Central memory CD8-positive, alpha-beta T cell (primary cell): ENCODE measurements at regions not wholly inside any gene's neighbourhood (a gene's known extent, or its start where the extent isn't known, plus 50 kb on each side); places are given as distances from the start of the nearest gene placed in this dataset.

Source experiments
- ATAC-seq: fragments of 150-1000 bp; cut with Tn5 transposase; replicated peaks from 2 replicates; pipeline ENCODE4 v1.10.0; 2022; ENCODE audit warnings: mild to moderate bottlenecking, moderate FRiP score, moderate number of reproducible peaks; ENCODE audit not compliant: poor library complexity, severe bottlenecking; ENCODE audit errors: extremely low read depth
- DNase-seq, 2 donors: peaks; one replicate each; pipeline ENCODE4 v3.0.0; 2021; ENCODE audit warnings: low spot score in 2 of 2
- H3K27ac Mint-ChIP-seq: one replicate; pipeline ENCODE4 v1.8.0; 2022; ENCODE audit warnings: low read depth, mild to moderate bottlenecking, moderate library complexity, mixed read lengths
- H3K27me3 Mint-ChIP-seq: one replicate; pipeline ENCODE4 v1.8.0; 2022; ENCODE audit warnings: mixed read lengths
- H3K36me3 Mint-ChIP-seq: one replicate; pipeline ENCODE4 v1.8.0; 2022; ENCODE audit warnings: mild to moderate bottlenecking, moderate library complexity, mixed read lengths; ENCODE audit not compliant: insufficient read depth
- H3K4me1 Mint-ChIP-seq: one replicate; pipeline ENCODE4 v1.8.0; 2022; ENCODE audit warnings: mixed read lengths
- H3K4me3 Mint-ChIP-seq: one replicate; pipeline ENCODE4 v1.8.0; 2022; ENCODE audit warnings: mild to moderate bottlenecking, moderate library complexity, mixed read lengths
- H3K9me3 Mint-ChIP-seq: one replicate; pipeline ENCODE4 v1.8.0; 2022; ENCODE audit warnings: mixed read lengths

DNA sequence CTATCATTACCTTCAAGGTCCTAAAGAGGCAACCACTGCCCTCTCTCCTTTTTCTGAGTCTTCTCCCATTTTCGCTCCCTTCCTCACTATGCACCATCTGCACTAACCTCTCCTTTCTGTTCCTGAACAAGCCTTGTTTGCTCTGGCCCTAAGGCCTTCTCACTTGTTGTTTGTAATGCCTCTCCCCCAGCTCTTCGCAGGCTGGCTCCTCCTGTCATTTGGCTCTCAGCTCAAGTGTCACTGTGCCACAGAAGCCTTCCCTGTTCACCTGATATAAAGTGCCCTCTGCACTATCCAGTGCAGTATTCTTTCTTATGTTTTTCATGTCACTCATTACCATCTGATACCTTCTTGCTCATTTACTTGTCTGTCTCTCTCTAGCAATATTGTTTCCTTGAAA, 303.7 kb downstream of the KCNN2 start:
- H3K4me3 Mint-ChIP-seq, result no peak overlapping the region
- DNase-seq (no peak), ATAC-seq (no peak)
- H3K4me1 Mint-ChIP-seq, result no peaks in the 10 kb centered on the region
- no peaks in the 10 kb centered on the region for H3K36me3 Mint-ChIP-seq
- peaks cover 15% of the 10 kb centered on the region for H3K9me3 Mint-ChIP-seq
- H3K27me3 Mint-ChIP-seq, result no peaks in the 10 kb centered on the region
- no peak overlapping the region for H3K27ac Mint-ChIP-seq

- DNase-seq, result no peak
- Mint-ChIP-seq H3K27ac (no peak overlapping the region), H3K4me1 (no peaks in the 10 kb centered on the region), H3K27me3 (no peaks in the 10 kb centered on the region), H3K9me3 (peaks cover 13% of the 10 kb centered on the region), H3K4me3 (no peak overlapping the region), H3K36me3 (no peaks in the 10 kb centered on the region)
- no peak for ATAC-seq
These were observed 298.9 kb downstream of the KCNN2 start for GRCh38 chr5:114660791-114661190.

DNA sequence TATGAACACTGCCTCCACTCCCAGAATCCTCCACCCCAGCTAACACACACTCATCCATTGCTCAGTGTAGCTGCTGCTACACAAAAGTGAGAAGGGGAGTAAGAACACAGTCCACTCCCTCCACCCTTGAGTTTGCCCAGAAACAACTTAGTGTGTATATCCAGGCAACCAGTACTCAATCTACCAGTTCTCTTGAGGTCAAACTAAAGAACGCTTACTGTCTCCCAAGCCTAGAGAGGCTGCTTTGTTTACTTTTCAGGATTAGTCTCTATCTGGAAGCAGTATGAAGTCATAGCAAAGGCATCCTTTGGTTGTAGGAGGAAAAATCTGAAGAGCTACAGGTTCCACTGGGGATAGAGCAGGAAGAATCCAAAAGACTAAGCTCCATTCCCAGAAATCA, 296.3 kb downstream of the KCNN2 start:
- ATAC-seq (no peak), DNase-seq (no peak)
- no peak overlapping the region for H3K27ac Mint-ChIP-seq
- H3K27me3 Mint-ChIP-seq, result no peaks in the 10 kb centered on the region
- peaks cover 9% of the 10 kb centered on the region for H3K9me3 Mint-ChIP-seq
- H3K4me1 Mint-ChIP-seq, result no peaks in the 10 kb centered on the region
- H3K4me3 Mint-ChIP-seq, result no peak overlapping the region
- H3K36me3 Mint-ChIP-seq, result no peaks in the 10 kb centered on the region

- H3K4me1 Mint-ChIP-seq, result no peaks in the 10 kb centered on the region
- H3K27ac Mint-ChIP-seq, result no peak overlapping the region
- no peak overlapping the region for H3K4me3 Mint-ChIP-seq
- ATAC-seq, result no peak
- H3K27me3 Mint-ChIP-seq, result no peaks in the 10 kb centered on the region
- H3K9me3 Mint-ChIP-seq, result peaks cover 8% of the 10 kb centered on the region
- H3K36me3 Mint-ChIP-seq, result no peaks in the 10 kb centered on the region
- DNase-seq, result no peak
These were observed 295.7 kb downstream of the KCNN2 start for GRCh38 chr5:114657342-114658130.

DNA sequence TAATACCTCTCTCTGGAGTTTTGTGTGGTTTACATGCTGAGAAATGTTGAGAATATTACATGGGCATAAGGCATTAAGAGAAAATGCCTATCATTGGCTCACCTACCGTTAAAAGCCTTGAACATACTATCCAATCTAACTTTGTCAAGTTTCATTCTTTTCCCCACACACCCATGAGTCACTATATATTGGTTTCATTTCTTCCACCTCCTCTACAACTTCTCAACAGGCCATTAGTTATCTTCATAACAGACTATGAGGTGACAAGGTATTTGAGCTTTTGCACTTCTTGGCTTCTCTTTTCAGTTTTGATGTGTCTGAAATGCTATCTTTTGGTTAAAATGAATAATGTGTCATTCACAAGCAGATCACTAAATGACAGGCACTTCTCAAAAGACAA, 288.0 kb downstream of the KCNN2 start:
- no peak for DNase-seq
- Mint-ChIP-seq H3K4me1 (no peaks in the 10 kb centered on the region), H3K9me3 (no peaks in the 10 kb centered on the region), H3K27ac (no peak overlapping the region), H3K36me3 (peaks cover 1% of the 10 kb centered on the region), H3K27me3 (no peaks in the 10 kb centered on the region), H3K4me3 (no peak overlapping the region)
- no peak for ATAC-seq

DNA sequence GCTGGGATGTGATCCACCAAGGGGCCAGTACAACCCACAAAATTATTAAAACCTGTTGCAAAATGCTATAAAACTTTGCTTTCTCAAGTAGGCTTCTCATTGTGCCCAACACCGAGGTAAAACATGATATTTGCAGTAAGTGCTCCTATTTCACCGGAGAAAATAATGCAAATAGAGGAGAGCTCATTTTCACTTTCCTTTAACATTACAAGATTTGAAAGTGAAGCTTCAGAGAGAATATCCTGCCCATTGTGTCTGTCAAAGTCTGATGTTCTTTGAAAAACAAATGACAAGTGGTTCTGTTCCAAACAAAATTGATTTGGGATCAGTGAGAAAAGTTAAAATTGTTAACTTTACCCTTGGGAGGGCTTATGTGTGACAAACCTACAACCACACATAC, 287.1 kb downstream of the KCNN2 start:
- peaks cover 1% of the 10 kb centered on the region for H3K36me3 Mint-ChIP-seq

GRCh38 chr5:114644576-114644975, 282.7 kb downstream of the KCNN2 start:
- ATAC-seq, result no peak

More for the DNA sequence above, 287.1 kb downstream of the KCNN2 start:
- no peak for DNase-seq
- Mint-ChIP-seq H3K4me3 (no peak overlapping the region), H3K4me1 (no peaks in the 10 kb centered on the region), H3K27ac (no peak overlapping the region), H3K9me3 (no peaks in the 10 kb centered on the region), H3K27me3 (no peaks in the 10 kb centered on the region)
- ATAC-seq, result no peak

GRCh38 chr5:114636271-114636670, 274.4 kb downstream of the KCNN2 start:
- DNase-seq (no peak), ATAC-seq (no peak)
- Mint-ChIP-seq H3K27me3 (no peaks in the 10 kb centered on the region), H3K4me1 (no peaks in the 10 kb centered on the region), H3K27ac (no peak overlapping the region), H3K36me3 (no peaks in the 10 kb centered on the region), H3K9me3 (peaks cover 14% of the 10 kb centered on the region), H3K4me3 (no peak overlapping the region)

More at GRCh38 chr5:114644576-114644975, 282.7 kb downstream of the KCNN2 start:
- no peaks in the 10 kb centered on the region for H3K9me3 Mint-ChIP-seq
- no peak for DNase-seq
- no peak overlapping the region for H3K27ac Mint-ChIP-seq
- H3K27me3 Mint-ChIP-seq, result no peaks in the 10 kb centered on the region
- H3K4me1 Mint-ChIP-seq, result no peaks in the 10 kb centered on the region
- H3K36me3 Mint-ChIP-seq, result peaks cover 1% of the 10 kb centered on the region
- H3K4me3 Mint-ChIP-seq, result no peak overlapping the region

DNA sequence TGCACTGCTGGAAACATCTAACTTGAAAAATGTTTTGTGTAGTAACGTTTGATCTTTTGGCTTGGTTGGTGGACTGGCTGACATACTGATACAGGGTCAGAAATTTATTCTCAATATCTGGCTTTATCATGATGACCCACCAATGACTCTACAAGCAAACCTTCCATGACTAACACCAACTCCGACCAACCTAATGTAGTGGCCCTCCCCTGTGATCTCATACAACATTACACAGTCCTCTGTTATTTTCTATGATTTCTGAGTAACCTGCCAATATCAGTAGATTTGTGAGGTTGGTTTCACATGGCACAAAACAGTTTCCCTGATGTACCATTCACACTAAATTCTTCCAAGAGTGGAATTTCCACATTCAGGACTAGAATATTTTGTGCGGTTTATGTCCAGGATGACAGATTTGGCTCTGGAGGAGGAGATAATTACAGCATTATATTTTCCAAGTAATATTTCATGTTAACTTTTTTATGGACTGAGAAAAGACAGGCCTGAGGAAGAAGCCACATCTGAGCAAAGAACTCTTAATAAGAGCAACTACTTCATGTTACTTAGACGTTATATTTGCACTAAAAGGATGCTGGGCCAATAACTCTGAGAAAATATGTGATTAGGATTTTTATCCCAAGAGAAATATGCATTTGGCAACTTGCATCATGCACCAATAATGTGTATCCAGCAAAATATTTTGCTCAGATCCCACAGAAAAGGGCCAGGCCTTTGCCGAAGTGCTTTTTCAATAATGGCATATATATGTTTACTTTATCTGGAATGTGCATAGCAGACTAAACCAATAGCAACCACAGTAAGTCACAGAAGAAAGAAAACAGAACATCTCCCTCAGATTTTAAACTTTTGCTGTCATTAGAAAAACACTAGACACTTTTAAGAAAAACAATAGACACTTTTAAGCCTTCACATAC, 273.4 kb downstream of the KCNN2 start:
- Mint-ChIP-seq H3K36me3 (no peaks in the 10 kb centered on the region), H3K27me3 (no peaks in the 10 kb centered on the region), H3K4me3 (no peak overlapping the region), H3K27ac (no peak overlapping the region), H3K9me3 (peaks cover 14% of the 10 kb centered on the region), H3K4me1 (no peaks in the 10 kb centered on the region)
- ATAC-seq, result no peak
- DNase-seq, result no peak

GRCh38 chr5:114634517-114634916, 272.6 kb downstream of the KCNN2 start:
- ATAC-seq (no peak), DNase-seq (no peak)
- Mint-ChIP-seq H3K4me3 (no peak overlapping the region), H3K9me3 (peaks cover 14% of the 10 kb centered on the region), H3K27me3 (no peaks in the 10 kb centered on the region), H3K27ac (no peak overlapping the region), H3K36me3 (no peaks in the 10 kb centered on the region), H3K4me1 (no peaks in the 10 kb centered on the region)

- Mint-ChIP-seq H3K27ac (no peak overlapping the region), H3K4me3 (no peak overlapping the region), H3K27me3 (no peaks in the 10 kb centered on the region), H3K9me3 (peaks cover 27% of the 10 kb centered on the region), H3K4me1 (no peaks in the 10 kb centered on the region), H3K36me3 (no peaks in the 10 kb centered on the region)
- no peak for DNase-seq
- ATAC-seq, result no peak
These were observed 250.5 kb downstream of the KCNN2 start for GRCh38 chr5:114612406-114612805.

DNA sequence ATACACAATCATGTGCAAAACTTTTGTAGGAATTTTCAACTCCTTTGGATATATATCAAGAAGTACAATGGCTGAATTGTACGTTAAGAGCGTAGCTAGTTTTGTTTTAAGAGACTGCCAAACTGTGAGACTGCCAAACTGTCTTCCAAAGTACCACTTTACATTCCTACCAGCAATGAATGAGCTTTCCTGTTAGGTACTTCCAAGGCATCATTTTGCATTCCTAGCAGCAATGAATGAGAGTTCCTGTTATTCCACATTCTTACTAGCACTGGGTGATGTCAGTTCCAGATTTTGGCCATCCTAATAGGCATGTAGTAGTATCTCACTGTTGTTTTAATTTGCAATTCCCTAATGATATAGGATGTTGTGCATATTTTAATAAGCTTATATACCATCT, 219.3 kb downstream of the KCNN2 start:
- DNase-seq, result no peak
- Mint-ChIP-seq H3K27ac (no peak overlapping the region), H3K36me3 (no peaks in the 10 kb centered on the region), H3K4me3 (no peak overlapping the region), H3K27me3 (no peaks in the 10 kb centered on the region), H3K4me1 (no peaks in the 10 kb centered on the region), H3K9me3 (peaks cover 17% of the 10 kb centered on the region)
- no peak for ATAC-seq

- Mint-ChIP-seq H3K9me3 (peaks cover 16% of the 10 kb centered on the region), H3K36me3 (no peaks in the 10 kb centered on the region), H3K27me3 (no peaks in the 10 kb centered on the region), H3K4me3 (no peak overlapping the region), H3K27ac (no peak overlapping the region), H3K4me1 (no peaks in the 10 kb centered on the region)
- DNase-seq (no peak), ATAC-seq (no peak)
These were observed 204.0 kb downstream of the KCNN2 start for GRCh38 chr5:114565871-114566270.
